Naive thymus-derived CD4-positive, alpha-beta T cell (primary cell): ENCODE measurements at regions not wholly inside any gene's neighbourhood (a gene's known extent, or its start where the extent isn't known, plus 50 kb on each side); places are given as distances from the start of the nearest gene placed in this dataset.

Experiments used
- ATAC-seq: fragments of 150-1000 bp; cut with Tn5 transposase; 2 replicates; pipeline ENCODE4 v1.10.0; 2021; ENCODE audit warnings: mild to moderate bottlenecking, moderate library complexity
- CTCF ChIA-PET: fragments of 350-600 bp; sonication (Branson Sonifier 250); formaldehyde crosslinking; loops from one replicate; lab custom pipeline; 2021; ENCODE audit warnings: antibody characterized with exemption; lab: Charles Lee
- POLR2A ChIA-PET: fragments of 350-600 bp; sonication (Branson Sonifier 250); formaldehyde crosslinking; loops from one replicate; lab custom pipeline; 2021; ENCODE audit warnings: antibody characterized with exemption, inconsistent platforms; lab: Charles Lee
- DNase-seq, 9 donors: peaks; one replicate each; pipeline versions ENCODE4 v3.0.0 to v3.0.0-alpha.2; 2020 to 2022; ENCODE audit warnings: mixed read lengths in 1 of 9
- H3K27ac ChIP-seq: one replicate; pipeline ENCODE4 v1.7.0; 2013; ENCODE audit warnings: mild to moderate bottlenecking, low read depth, low read length, moderate library complexity
- H3K27me3 ChIP-seq, 2 donors: one replicate each; pipeline ENCODE4 v1.7.0; 2013; ENCODE audit warnings: low read length in 2 of 2, mild to moderate bottlenecking in 2 of 2, moderate library complexity in 2 of 2; ENCODE audit not compliant: control insufficient read depth in 2 of 2, insufficient read depth in 2 of 2
- H3K36me3 ChIP-seq, 3 experiments: 1 replicate in 2 of 3; 2 replicates in 1 of 3; pipeline ENCODE4 v1.7.0; 2013; ENCODE audit warnings: low read length in 3 of 3, mild to moderate bottlenecking in 3 of 3, moderate library complexity in 1 of 3; ENCODE audit not compliant: insufficient read depth in 3 of 3, control insufficient read depth in 2 of 3
- H3K4me1 ChIP-seq, 2 donors: one replicate each; pipeline ENCODE4 v1.7.0; 2013; ENCODE audit warnings: low read length in 2 of 2, mild to moderate bottlenecking in 2 of 2, moderate library complexity in 1 of 2; ENCODE audit not compliant: control insufficient read depth in 2 of 2, insufficient read depth in 2 of 2
- H3K4me3 ChIP-seq: 2 replicates; pipeline ENCODE4 v1.7.0; 2013; ENCODE audit warnings: mild to moderate bottlenecking, low read length
- H3K9me3 ChIP-seq, 3 experiments: 1 replicate in 2 of 3; 2 replicates in 1 of 3; pipeline ENCODE4 v1.7.0; 2013; ENCODE audit warnings: low read length in 3 of 3; ENCODE audit not compliant: control insufficient read depth in 2 of 3
- H3K27ac Mint-ChIP-seq, 9 donors: one replicate each; pipeline ENCODE4 v1.8.0; 2020 to 2022; ENCODE audit warnings: mixed read lengths in 9 of 9, mild to moderate bottlenecking in 8 of 9, moderate library complexity in 5 of 9, inconsistent platforms in 2 of 9
- H3K27me3 Mint-ChIP-seq, 5 donors: one replicate each; pipeline ENCODE4 v1.8.0; 2021 to 2022; ENCODE audit warnings: mixed read lengths in 5 of 5, mild to moderate bottlenecking in 1 of 5
- H3K36me3 Mint-ChIP-seq, 5 donors: one replicate each; pipeline ENCODE4 v1.8.0; 2020 to 2022; ENCODE audit warnings: mixed read lengths in 5 of 5, mild to moderate bottlenecking in 3 of 5, inconsistent platforms in 1 of 5
- H3K4me1 Mint-ChIP-seq, 7 donors: one replicate each; pipeline ENCODE4 v1.8.0; 2020 to 2022; ENCODE audit warnings: mixed read lengths in 7 of 7, mild to moderate bottlenecking in 3 of 7, inconsistent platforms in 1 of 7
- H3K4me3 Mint-ChIP-seq, 10 donors: one replicate each; pipeline ENCODE4 v1.8.0; 2020 to 2022; ENCODE audit warnings: mild to moderate bottlenecking in 10 of 10, mixed read lengths in 10 of 10, moderate library complexity in 6 of 10, inconsistent platforms in 2 of 10
- H3K9me3 Mint-ChIP-seq, 11 donors: one replicate each; pipeline ENCODE4 v1.8.0; 2020 to 2022; ENCODE audit warnings: mixed read lengths in 11 of 11, mild to moderate bottlenecking in 4 of 11, inconsistent platforms in 1 of 11, moderate library complexity in 1 of 11
- intact Hi-C, 2 donors: fragments of 100-400 bp; cut with micrococcal nuclease; formaldehyde crosslinking; loops; one replicate each; pipeline ENCODE4 v1.15.1; 2023

- H3K4me1 Mint-ChIP-seq = no peaks in the 10 kb centered on the region
- H3K27ac Mint-ChIP-seq = no peak overlapping the region
- ChIA-PET POLR2A (no interaction called here), CTCF (no interaction called here)
- intact Hi-C loops = no loop called here
- H3K4me3 Mint-ChIP-seq = no peak overlapping the region
- no peaks in the 10 kb centered on the region for H3K36me3 ChIP-seq
- H3K9me3 ChIP-seq = no peaks in the 10 kb centered on the region
- no peak for DNase-seq
- no peaks in the 10 kb centered on the region for H3K4me1 ChIP-seq
- ATAC-seq = no peak
- H3K27me3 Mint-ChIP-seq = no peaks in the 10 kb centered on the region
- H3K9me3 Mint-ChIP-seq = peaks cover 0 to 22% (median 6%) of the 10 kb centered on the region in 11 donors
- no peak overlapping the region for H3K27ac ChIP-seq
- H3K4me3 ChIP-seq = no peak overlapping the region
- H3K36me3 Mint-ChIP-seq = no peaks in the 10 kb centered on the region
- no peaks in the 10 kb centered on the region for H3K27me3 ChIP-seq
These were observed 174.2 kb upstream of the MPPED2 start for GRCh38 chr11:30760345-30760744.

GRCh38 chr11:30758946-30759504 is 172.9 kb upstream of the MPPED2 start:
- POLR2A ChIA-PET = no interaction called here
- Histone ChIP-seq H3K27me3 (no peaks in the 10 kb centered on the region), H3K9me3 (no peaks in the 10 kb centered on the region), H3K36me3 (no peaks in the 10 kb centered on the region), H3K4me1 (no peaks in the 10 kb centered on the region), H3K4me3 (no peak overlapping the region), H3K27ac (no peak overlapping the region)
- no peak for ATAC-seq
- Mint-ChIP-seq H3K9me3 (peaks cover 0 to 25% (median 8%) of the 10 kb centered on the region in 11 donors), H3K27ac (no peak overlapping the region), H3K4me3 (no peak overlapping the region), H3K4me1 (no peaks in the 10 kb centered on the region), H3K36me3 (no peaks in the 10 kb centered on the region), H3K27me3 (peaks cover 0 to 5% (median 4%) of the 10 kb centered on the region in 5 donors)
- intact Hi-C loops = no loop called here
- CTCF ChIA-PET = no interaction called here
- no peak for DNase-seq

GRCh38 chr11:30758518-30758917 is 172.4 kb upstream of the MPPED2 start:
- POLR2A ChIA-PET = no interaction called here
- Mint-ChIP-seq H3K36me3 (no peaks in the 10 kb centered on the region), H3K27me3 (peaks cover 0 to 5% (median 4%) of the 10 kb centered on the region in 5 donors), H3K9me3 (peaks cover 0 to 26% (median 10%) of the 10 kb centered on the region in 11 donors), H3K4me3 (no peak overlapping the region), H3K27ac (no peak overlapping the region), H3K4me1 (no peaks in the 10 kb centered on the region)
- Histone ChIP-seq H3K36me3 (no peaks in the 10 kb centered on the region), H3K27ac (no peak overlapping the region), H3K27me3 (no peaks in the 10 kb centered on the region), H3K9me3 (no peaks in the 10 kb centered on the region), H3K4me3 (no peak overlapping the region), H3K4me1 (no peaks in the 10 kb centered on the region)
- DNase-seq = no peak
- ATAC-seq = no peak
- CTCF ChIA-PET = no interaction called here
- intact Hi-C loops = no loop called here

GRCh38 chr11:30758012-30758411 is 171.9 kb upstream of the MPPED2 start:
- ChIA-PET POLR2A (no interaction called here), CTCF (no interaction called here)
- Histone ChIP-seq H3K36me3 (no peaks in the 10 kb centered on the region), H3K27ac (no peak overlapping the region), H3K27me3 (no peaks in the 10 kb centered on the region), H3K4me3 (no peak overlapping the region), H3K4me1 (no peaks in the 10 kb centered on the region), H3K9me3 (no peaks in the 10 kb centered on the region)
- DNase-seq (no peak), ATAC-seq (no peak)
- no peak overlapping the region for H3K4me3 Mint-ChIP-seq
- H3K9me3 Mint-ChIP-seq = peaks cover 0 to 20% (median 8%) of the 10 kb centered on the region in 11 donors
- H3K27ac Mint-ChIP-seq = no peak overlapping the region
- no peaks in the 10 kb centered on the region for H3K4me1 Mint-ChIP-seq
- intact Hi-C loops = no loop called here
- H3K36me3 Mint-ChIP-seq = no peaks in the 10 kb centered on the region
- peaks cover 0 to 5% (median 4%) of the 10 kb centered on the region in 5 donors for H3K27me3 Mint-ChIP-seq

- Mint-ChIP-seq H3K4me1 (no peaks in the 10 kb centered on the region), H3K27me3 (peaks cover 0 to 13% (median 9%) of the 10 kb centered on the region in 5 donors), H3K9me3 (peaks cover 0 to 13% (median 6%) of the 10 kb centered on the region in 11 donors), H3K27ac (no peak overlapping the region), H3K4me3 (no peak overlapping the region), H3K36me3 (no peaks in the 10 kb centered on the region)
- Histone ChIP-seq H3K9me3 (no peaks in the 10 kb centered on the region), H3K27me3 (no peaks in the 10 kb centered on the region), H3K36me3 (no peaks in the 10 kb centered on the region), H3K4me3 (no peak overlapping the region), H3K4me1 (no peaks in the 10 kb centered on the region), H3K27ac (no peak overlapping the region)
- DNase-seq (no peak), ATAC-seq (no peak)
- ChIA-PET CTCF (no interaction called here), POLR2A (no interaction called here)
- intact Hi-C loops = no loop called here
These were observed 167.8 kb upstream of the MPPED2 start for GRCh38 chr11:30753994-30754393.

- no peak overlapping the region for H3K4me3 Mint-ChIP-seq
- POLR2A ChIA-PET = no interaction called here
- H3K9me3 ChIP-seq = no peaks in the 10 kb centered on the region
These were observed 167.4 kb upstream of the MPPED2 start for GRCh38 chr11:30753504-30753903.

GRCh38 chr11:30749268-30749667 is 163.1 kb upstream of the MPPED2 start:
- Mint-ChIP-seq H3K27ac (no peak overlapping the region), H3K4me1 (no peaks in the 10 kb centered on the region), H3K4me3 (no peak overlapping the region), H3K27me3 (peaks cover 0 to 8% (median 4%) of the 10 kb centered on the region in 5 donors), H3K36me3 (no peaks in the 10 kb centered on the region), H3K9me3 (peaks cover 0 to 7% (median 3%) of the 10 kb centered on the region in 11 donors)
- ChIA-PET CTCF (no interaction called here), POLR2A (no interaction called here)
- Histone ChIP-seq H3K36me3 (no peaks in the 10 kb centered on the region), H3K4me1 (no peaks in the 10 kb centered on the region), H3K9me3 (no peaks in the 10 kb centered on the region), H3K27ac (no peak overlapping the region), H3K27me3 (no peaks in the 10 kb centered on the region), H3K4me3 (no peak overlapping the region)
- DNase-seq (no peak), ATAC-seq (no peak)
- intact Hi-C loops = no loop called here

More at GRCh38 chr11:30753504-30753903, 167.4 kb upstream of the MPPED2 start:
- Mint-ChIP-seq H3K9me3 (peaks cover 0 to 13% (median 6%) of the 10 kb centered on the region in 11 donors), H3K27me3 (peaks cover 0 to 13% (median 9%) of the 10 kb centered on the region in 5 donors), H3K27ac (no peak overlapping the region), H3K36me3 (no peaks in the 10 kb centered on the region), H3K4me1 (no peaks in the 10 kb centered on the region)
- Histone ChIP-seq H3K27me3 (no peaks in the 10 kb centered on the region), H3K4me1 (no peaks in the 10 kb centered on the region), H3K4me3 (no peak overlapping the region), H3K27ac (no peak overlapping the region), H3K36me3 (no peaks in the 10 kb centered on the region)
- DNase-seq = no peak
- intact Hi-C loops = no loop called here
- ATAC-seq = no peak
- CTCF ChIA-PET = no interaction called here
